ENCODE measurements at regions not wholly inside any gene's neighbourhood (a gene's known extent, or its start where the extent isn't known, plus 50 kb on each side); places are given as distances from the start of the nearest gene placed in this dataset.
"Not testable (repeated sequence)": the region's sequence is repeated elsewhere in the genome, so short reads cannot be mapped to it uniquely, and the experiment has no call there.

GRCh38 chr2:87275974-87276629, 254.5 kb upstream of the PLGLB1 start:
- ATAC-seq = not testable (repeated sequence)

DNA sequence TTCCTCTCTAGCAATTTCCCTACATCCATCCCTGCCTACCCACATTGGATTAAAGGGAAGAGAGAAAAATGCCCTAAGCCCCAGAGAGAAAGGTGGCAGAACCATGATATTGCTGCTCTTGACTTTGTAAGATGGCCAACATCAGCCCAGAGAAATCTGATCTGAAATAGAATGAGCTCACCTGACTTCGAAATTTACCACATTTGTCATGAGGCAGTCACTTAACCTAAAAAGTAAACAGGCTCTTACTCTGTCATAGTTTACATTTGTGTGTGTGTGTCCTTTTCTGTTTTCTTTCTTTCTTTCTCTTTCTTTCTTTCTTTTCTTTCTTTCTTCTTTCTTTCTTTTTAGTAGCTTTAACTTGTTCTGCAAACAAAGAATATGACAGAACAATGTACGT, 255.0 kb upstream of the PLGLB1 start:
- ATAC-seq = not testable (repeated sequence)

- not testable (repeated sequence) for ATAC-seq
Measured at GRCh38 chr2:87277734-87278133, 256.1 kb upstream of the PLGLB1 start.

GRCh38 chr2:87280596-87281355, 259.1 kb upstream of the PLGLB1 start:
- not testable (repeated sequence) for ATAC-seq

DNA sequence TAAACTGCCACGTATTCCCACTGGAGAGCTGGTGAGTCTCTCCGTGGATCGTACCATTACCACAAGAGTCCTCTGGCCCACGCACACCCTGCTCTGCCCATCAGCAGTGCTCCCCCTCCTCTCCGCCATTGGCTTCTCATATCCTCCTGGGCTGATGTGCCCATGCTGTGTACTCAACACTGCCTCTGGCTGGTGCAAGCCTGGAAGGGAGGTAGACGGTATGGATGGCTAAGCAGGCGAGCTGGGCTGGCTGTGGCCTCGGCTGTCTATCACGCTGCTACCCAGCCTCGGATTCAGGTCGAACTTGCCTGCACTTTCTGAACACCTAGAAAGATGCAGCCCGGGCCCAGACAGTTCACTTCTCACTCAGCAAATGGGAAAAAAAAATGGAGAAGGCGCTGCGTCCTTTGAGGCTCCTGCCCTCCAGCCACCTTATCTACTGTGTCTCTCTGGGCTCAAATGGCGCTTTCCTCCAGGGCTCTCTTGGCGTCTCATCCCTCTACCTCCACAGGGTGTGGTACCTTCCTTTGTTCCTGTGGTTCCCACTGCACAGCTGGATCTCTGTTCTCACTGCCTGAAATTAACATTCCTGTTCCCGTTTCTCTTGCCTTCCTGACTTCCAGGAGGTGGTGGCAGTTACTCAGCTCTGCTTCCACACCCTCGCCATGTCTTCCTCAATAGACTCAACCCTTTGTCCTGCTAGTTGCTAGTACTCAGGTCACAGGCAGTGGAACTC, 262.3 kb upstream of the PLGLB1 start:
- ATAC-seq = not testable (repeated sequence)

GRCh38 chr2:87284471-87284772, 262.8 kb upstream of the PLGLB1 start:
- ATAC-seq = not testable (repeated sequence)

- ATAC-seq = not testable (repeated sequence)
Measured at GRCh38 chr2:87285139-87285538, 263.5 kb upstream of the PLGLB1 start.

DNA sequence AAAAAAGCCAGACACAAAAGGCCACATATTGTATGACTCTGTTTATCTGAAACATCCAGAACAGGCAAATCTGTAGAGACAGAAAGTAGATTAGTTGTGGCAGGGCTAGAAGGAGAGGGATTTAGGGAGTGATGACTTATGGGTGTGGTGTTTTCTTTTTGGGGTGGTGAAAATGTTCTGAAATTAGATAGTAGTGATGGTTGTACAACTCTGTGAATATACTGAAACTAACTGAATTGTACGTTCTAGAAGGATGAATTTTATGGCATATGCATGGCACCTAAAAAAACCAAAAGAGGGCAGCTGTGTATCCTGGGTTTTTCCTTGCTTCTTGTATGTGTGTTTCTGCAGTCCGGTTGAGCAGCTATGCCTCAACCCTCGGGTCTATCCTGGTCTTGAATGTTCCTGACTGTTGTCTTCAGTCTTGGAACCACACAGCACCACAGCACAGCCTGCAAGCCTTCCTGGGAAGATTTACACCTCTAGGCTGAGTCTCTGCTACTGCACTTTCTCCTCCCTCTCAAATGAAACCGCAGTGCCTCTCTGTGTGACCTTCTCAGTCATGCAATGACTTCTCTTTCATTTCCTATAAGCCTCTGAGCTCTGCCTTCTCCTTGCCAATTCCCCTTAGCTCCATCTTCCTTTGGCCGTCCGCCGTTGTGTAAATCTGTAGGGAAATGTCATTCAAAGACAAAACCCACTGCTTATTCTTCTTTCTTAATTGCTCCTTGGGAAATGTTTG, 269.1 kb upstream of the PLGLB1 start:
- ATAC-seq = peak; percentile 39; the same call in 2 of the 3 replicates

- not testable (repeated sequence) for ATAC-seq
Measured at GRCh38 chr2:87291400-87292200, 270.0 kb upstream of the PLGLB1 start.

DNA sequence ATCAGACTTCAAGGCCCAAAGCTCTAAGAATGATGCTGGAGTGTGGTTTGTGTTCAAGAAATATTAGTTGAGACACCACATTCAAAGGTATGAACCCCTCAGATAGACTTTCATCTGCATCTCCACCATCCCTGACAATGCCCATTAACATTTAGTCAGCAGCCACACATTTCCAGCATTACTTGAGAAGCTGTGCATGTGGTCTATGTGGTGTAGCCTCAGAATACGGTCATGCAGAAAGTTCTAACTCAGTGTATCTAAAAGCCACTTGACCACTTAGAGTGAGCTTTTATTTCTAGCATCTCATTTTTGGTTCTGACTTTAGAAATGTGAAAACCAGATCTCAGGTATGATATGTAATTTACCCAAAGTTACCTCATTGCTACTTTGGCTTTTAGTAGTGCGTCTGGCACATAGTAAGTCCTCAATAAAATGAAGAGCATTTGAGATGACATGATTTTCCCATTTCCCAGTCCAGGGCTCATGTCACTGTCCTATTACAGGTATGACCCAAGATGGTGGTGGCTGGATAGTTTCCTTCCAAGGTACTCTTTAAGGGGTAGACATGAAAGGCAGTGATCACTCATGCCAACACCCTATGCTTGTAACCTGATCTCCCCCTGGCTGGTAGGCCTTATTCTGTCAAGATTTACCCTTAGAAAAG, 272.4 kb upstream of the PLGLB1 start:
- not testable (repeated sequence) for ATAC-seq

DNA sequence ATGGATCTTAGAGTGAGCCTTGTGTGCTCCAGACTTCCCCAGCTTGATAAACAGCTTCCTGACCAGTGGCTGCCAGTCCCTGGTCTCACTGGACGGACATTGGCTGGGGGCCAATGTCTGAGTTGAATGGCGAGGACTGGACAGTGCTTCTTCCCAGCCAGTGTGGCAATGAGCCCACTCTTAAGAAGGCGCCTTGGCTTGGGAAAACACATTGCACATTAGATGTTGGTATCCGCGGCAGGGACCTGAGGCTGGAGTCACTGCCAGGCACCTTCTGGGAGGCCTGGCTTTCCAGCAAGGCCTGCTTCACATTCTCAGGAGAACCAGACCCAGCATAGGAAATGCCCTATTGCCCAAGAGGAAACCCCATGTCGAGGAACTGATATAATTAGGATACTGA, 273.5 kb upstream of the PLGLB1 start:
- not testable (repeated sequence) for ATAC-seq

GRCh38 chr2:87301349-87301748, 279.7 kb upstream of the PLGLB1 start:
- not testable (repeated sequence) for ATAC-seq

DNA sequence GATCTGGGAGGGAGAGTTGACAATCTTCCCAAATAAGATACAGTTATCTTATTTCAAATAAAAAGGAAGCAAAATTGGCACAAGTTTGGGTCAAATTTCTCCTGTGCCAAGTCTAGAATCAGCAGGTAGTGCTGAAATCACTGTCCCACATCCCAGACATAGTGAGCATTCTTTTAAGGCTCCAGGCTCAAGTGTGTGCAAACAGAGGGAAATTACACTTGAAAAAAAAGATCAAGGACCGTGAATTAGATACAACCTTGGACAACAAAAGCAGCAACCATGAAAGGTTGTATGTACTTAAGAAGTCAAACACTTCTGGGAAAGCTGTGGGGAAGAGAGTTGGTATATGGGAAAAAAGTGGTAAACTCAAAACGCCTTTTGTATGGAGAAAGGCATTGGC, 280.2 kb upstream of the PLGLB1 start:
- not testable (repeated sequence) for ATAC-seq

GRCh38 chr2:87308621-87309020, 287.0 kb upstream of the PLGLB1 start:
- not testable (repeated sequence) for ATAC-seq

GRCh38 chr2:87309785-87310184, 288.1 kb upstream of the PLGLB1 start:
- ATAC-seq = peak; percentile 30; the same call in 1 of the 3 replicates

DNA sequence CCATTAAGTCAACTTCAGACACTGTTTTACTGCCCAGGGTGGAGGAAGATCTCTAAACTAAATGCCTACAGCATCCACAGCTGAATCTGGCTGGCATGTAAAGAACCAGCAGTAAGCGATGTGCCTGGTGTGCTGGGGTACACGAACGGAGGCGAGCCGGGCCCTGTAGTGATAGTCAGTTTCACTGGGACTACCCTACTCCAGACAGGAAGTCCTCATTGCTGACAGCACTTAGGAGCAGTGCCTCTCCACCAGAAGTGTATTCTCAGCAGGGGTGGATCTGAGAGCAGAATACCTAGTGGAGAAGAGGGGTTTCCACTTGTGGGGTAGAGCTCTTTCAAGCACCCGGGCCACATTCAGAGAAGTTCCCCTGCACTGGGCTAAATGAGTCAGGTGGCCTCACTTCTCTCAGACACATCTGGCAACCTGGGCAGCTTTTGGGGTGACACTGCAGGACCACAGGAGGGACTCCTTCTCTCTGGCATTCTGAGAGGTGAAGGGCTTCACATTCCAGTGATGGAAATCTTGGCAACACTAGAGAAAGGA, 290.3 kb upstream of the PLGLB1 start:
- ATAC-seq = not testable (repeated sequence)

DNA sequence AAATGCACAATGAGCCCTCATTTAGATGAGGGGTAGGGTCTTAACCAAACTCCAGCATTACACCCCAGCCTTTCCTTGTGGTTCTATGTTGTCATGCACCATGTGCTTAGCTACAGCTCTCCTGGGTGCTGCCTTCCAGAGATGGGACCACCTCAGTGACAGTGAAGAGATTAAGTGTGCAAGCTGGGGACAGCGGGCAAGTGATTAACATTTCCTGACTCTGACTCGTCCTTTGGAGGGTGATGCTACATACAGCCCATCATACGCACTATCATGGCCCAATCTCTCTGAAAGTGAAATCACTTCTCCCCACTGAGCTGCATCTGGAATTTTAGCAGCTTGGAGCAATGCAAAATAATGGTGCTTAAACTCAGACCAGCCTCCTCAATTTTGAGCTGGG, 293.0 kb upstream of the PLGLB1 start:
- ATAC-seq = not testable (repeated sequence)

DNA sequence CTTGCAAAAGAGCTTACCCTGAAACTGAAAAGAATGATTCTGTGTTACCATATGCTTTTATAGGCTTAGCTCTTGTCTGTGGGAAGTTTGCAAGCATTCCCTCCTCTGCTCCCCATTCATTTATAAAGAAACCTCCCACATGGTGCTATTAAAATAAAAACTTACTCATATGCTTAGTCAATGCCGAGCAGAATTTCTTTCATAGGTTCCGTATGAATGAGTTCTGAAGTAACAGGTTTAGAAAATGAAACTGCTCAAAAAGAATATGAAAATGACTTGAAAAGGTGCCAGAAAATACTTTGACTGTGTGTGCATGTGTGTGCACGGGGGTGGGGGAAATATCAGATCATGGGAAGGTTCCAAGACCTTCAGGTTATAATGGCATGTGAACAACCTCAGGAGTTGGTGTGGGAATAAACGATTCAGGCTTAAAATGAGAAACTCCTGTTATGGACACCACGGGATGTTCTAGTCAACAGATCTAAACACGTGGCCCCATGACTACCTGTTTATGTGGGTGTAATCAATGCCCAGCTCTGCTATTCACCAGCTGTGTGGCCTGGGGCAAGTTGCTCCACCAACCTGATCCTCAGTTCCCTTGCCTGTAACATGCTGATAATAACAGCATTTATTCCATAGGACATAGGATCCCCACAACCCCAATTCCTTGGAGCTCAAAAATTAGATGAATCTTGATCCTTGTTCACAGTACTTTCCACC, 293.7 kb upstream of the PLGLB1 start:
- ATAC-seq = not testable (repeated sequence)

DNA sequence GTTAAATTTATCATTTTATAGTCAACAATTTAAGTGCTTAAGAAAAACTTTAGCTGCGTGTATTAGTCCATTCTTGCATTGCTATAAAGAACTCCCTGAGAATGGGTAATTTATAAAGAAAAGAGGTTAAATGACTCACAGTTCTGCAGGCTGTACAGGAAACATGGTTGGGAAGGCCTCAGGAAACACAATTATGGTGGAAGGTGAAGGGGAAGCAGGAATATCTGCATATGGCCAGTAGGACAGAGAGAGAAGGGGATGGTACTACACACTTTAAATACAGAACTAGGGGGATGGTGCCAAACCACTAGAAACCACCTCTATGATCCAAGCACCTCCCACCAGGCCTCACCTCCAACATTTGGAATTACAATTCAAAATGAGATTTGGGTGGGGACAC, 295.5 kb upstream of the PLGLB1 start:
- ATAC-seq = not testable (repeated sequence)

DNA sequence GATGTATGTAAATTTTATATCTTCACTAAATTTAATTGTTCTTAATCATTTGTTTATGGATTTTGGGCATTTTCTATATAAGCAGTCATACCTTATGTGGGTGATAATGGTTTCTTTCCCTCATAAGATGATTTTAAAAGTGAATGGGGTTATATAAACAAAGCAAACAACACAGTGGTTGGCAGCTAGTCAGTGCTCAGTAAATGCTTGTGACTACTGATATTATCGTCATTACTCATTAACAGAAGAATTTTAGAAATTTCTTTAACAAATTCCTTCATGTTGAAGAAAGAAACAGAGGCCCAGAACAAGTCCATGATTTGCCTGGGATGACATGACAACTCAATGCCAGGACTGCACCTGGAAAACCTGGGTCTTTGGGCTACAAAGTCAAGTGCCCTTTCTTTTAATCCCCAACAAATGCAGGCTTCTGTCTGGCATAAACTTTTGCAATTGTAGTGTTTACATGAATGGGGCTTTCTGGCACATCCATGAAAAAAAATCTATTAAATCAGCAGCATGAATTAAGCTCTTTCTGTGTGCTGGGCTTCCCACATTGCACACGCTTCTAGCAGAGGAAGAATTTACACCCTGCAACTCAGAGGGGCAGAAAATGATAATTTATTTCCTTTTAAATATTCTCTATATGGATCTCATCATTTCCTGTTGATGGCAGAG, 297.3 kb upstream of the PLGLB1 start:
- ATAC-seq = peak; percentile 82

Measured in SK-N-SH treated with all-trans-retinoic acid at 6 μM for 48 hours (cell line).